ENCODE measurements at regions not wholly inside any gene's neighbourhood (a gene's known extent, or its start where the extent isn't known, plus 50 kb on each side); places are given as distances from the start of the nearest gene placed in this dataset.
A peak's percentile ranks its signal among the peaks of the same experiment; 100 is the strongest.
"Not testable (repeated sequence)": the region's sequence is repeated elsewhere in the genome, so short reads cannot be mapped to it uniquely, and the experiment has no call there.

- DNase-seq (ENCODE audit: low spot score): no peak
Measured at GRCh38 chr3:90069748-90070147, 962.3 kb downstream of the EPHA3 start.

- DNase-seq (ENCODE audit: low spot score): no peak
Measured at GRCh38 chr3:90076136-90076535, 968.7 kb downstream of the EPHA3 start.

GRCh38 chr3:90080988-90081387, 973.6 kb downstream of the EPHA3 start:
- no peak for DNase-seq (ENCODE audit: low spot score)

- DNase-seq (ENCODE audit: low spot score): not testable (repeated sequence)
Measured at GRCh38 chr3:90086297-90086696, 978.9 kb downstream of the EPHA3 start.

GRCh38 chr3:90087703-90088102, 980.3 kb downstream of the EPHA3 start:
- no peak for DNase-seq (ENCODE audit: low spot score)

- peak; percentile 29 for DNase-seq (ENCODE audit: low spot score)
Measured at GRCh38 chr3:90091549-90091948, 984.1 kb downstream of the EPHA3 start.

GRCh38 chr3:90092994-90093393, 985.6 kb downstream of the EPHA3 start:
- DNase-seq (ENCODE audit: low spot score): peak; percentile 45

GRCh38 chr3:90095811-90096210, 988.4 kb downstream of the EPHA3 start:
- DNase-seq (ENCODE audit: low spot score): no peak

GRCh38 chr3:90099493-90099892, 992.1 kb downstream of the EPHA3 start:
- no peak for DNase-seq (ENCODE audit: low spot score)

GRCh38 chr3:90102146-90102545, 994.7 kb downstream of the EPHA3 start:
- DNase-seq (ENCODE audit: low spot score): no peak

- DNase-seq (ENCODE audit: low spot score): no peak
Measured at GRCh38 chr3:90121326-90121725, 1013.9 kb downstream of the EPHA3 start.

GRCh38 chr3:90128391-90128790, 1021.0 kb downstream of the EPHA3 start:
- DNase-seq (ENCODE audit: low spot score): no peak

- no peak for DNase-seq (ENCODE audit: low spot score)
Measured at GRCh38 chr3:90129730-90130129, 1022.3 kb downstream of the EPHA3 start.

- DNase-seq (ENCODE audit: low spot score): no peak
Measured at GRCh38 chr3:90132197-90132596, 1024.8 kb downstream of the EPHA3 start.

- DNase-seq (ENCODE audit: low spot score): no peak
Measured at GRCh38 chr3:90134090-90134489, 1026.7 kb downstream of the EPHA3 start.

GRCh38 chr3:90136456-90137191, 1029.2 kb downstream of the EPHA3 start:
- DNase-seq (ENCODE audit: low spot score): no peak

- no peak for DNase-seq (ENCODE audit: low spot score)
Measured at GRCh38 chr3:90145094-90145860, 1037.9 kb downstream of the EPHA3 start.

GRCh38 chr3:90180096-90180495, 1072.7 kb downstream of the EPHA3 start:
- DNase-seq (ENCODE audit: low spot score): no peak

- DNase-seq (ENCODE audit: low spot score): no peak
Measured at GRCh38 chr3:90180543-90180942, 1073.1 kb downstream of the EPHA3 start.

- peak; percentile 73 for DNase-seq (ENCODE audit: low spot score)
Measured at GRCh38 chr3:90182291-90182976, 1075.0 kb downstream of the EPHA3 start.

GRCh38 chr3:90184861-90185260, 1077.4 kb downstream of the EPHA3 start:
- DNase-seq (ENCODE audit: low spot score): peak; percentile 40

GRCh38 chr3:90197383-90197782, 1090.0 kb downstream of the EPHA3 start:
- not testable (repeated sequence) for DNase-seq (ENCODE audit: low spot score)

GRCh38 chr3:90202931-90203330, 1095.5 kb downstream of the EPHA3 start:
- not testable (repeated sequence) for DNase-seq (ENCODE audit: low spot score)

Measured in RKO (cell line).